ENCODE measurements at regions not wholly inside any gene's neighbourhood (a gene's known extent, or its start where the extent isn't known, plus 50 kb on each side); places are given as distances from the start of the nearest gene placed in this dataset.

- FAIRE-seq (no peak), DNase-seq (ENCODE audit: insufficient read length, low spot score) (no peak)
- TF ChIP-seq TAF1 (IDR thresholded peaks at IDR 0.05; ENCODE audit: low read depth, low read length) (no peak), SPI1 (IDR thresholded peaks at IDR 0.05; ENCODE audit: low read depth, low read length) (no peak), PAX5 (IDR thresholded peaks at IDR 0.05; ENCODE audit: insufficient read depth, low read length, severe bottlenecking) (no peak), POU2F2 (IDR thresholded peaks at IDR 0.05; ENCODE audit: low read depth, low read length) (no peak), POLR2AphosphoS5 (IDR thresholded peaks at IDR 0.05; ENCODE audit: low read depth, low read length) (no peak), POLR2A (IDR thresholded peaks at IDR 0.05; ENCODE audit: low read depth, low read length) (no peak)
Observed at GRCh38 chr1:90564164-90564563, 152.9 kb downstream of the BARHL2 start.

GRCh38 chr1:90562892-90563291 is 154.2 kb downstream of the BARHL2 start:
- DNase-seq (ENCODE audit: insufficient read length, low spot score) (no peak), FAIRE-seq (no peak)
- TF ChIP-seq POLR2A (IDR thresholded peaks at IDR 0.05; ENCODE audit: low read depth, low read length) (no peak), PAX5 (IDR thresholded peaks at IDR 0.05; ENCODE audit: insufficient read depth, low read length, severe bottlenecking) (no peak), POLR2AphosphoS5 (IDR thresholded peaks at IDR 0.05; ENCODE audit: low read depth, low read length) (no peak), POU2F2 (IDR thresholded peaks at IDR 0.05; ENCODE audit: low read depth, low read length) (no peak), TAF1 (IDR thresholded peaks at IDR 0.05; ENCODE audit: low read depth, low read length) (no peak), SPI1 (IDR thresholded peaks at IDR 0.05; ENCODE audit: low read depth, low read length) (no peak)

GRCh38 chr1:90561911-90562310 is 155.2 kb downstream of the BARHL2 start:
- FAIRE-seq (no peak), DNase-seq (ENCODE audit: insufficient read length, low spot score) (no peak)
- TF ChIP-seq TAF1 (IDR thresholded peaks at IDR 0.05; ENCODE audit: low read depth, low read length) (no peak), POU2F2 (IDR thresholded peaks at IDR 0.05; ENCODE audit: low read depth, low read length) (no peak), POLR2A (IDR thresholded peaks at IDR 0.05; ENCODE audit: low read depth, low read length) (no peak), PAX5 (IDR thresholded peaks at IDR 0.05; ENCODE audit: insufficient read depth, low read length, severe bottlenecking) (no peak), SPI1 (IDR thresholded peaks at IDR 0.05; ENCODE audit: low read depth, low read length) (no peak), POLR2AphosphoS5 (IDR thresholded peaks at IDR 0.05; ENCODE audit: low read depth, low read length) (no peak)

- FAIRE-seq (no peak), DNase-seq (ENCODE audit: insufficient read length, low spot score) (no peak)
- no peak for TF ChIP-seq SPI1 (IDR thresholded peaks at IDR 0.05; ENCODE audit: low read depth, low read length)
- no peak for TF ChIP-seq PAX5 (IDR thresholded peaks at IDR 0.05; ENCODE audit: insufficient read depth, low read length, severe bottlenecking)
- TF ChIP-seq POU2F2 (IDR thresholded peaks at IDR 0.05; ENCODE audit: low read depth, low read length), result no peak
- no peak for TF ChIP-seq POLR2AphosphoS5 (IDR thresholded peaks at IDR 0.05; ENCODE audit: low read depth, low read length)
- no peak for TF ChIP-seq TAF1 (IDR thresholded peaks at IDR 0.05; ENCODE audit: low read depth, low read length)
- TF ChIP-seq POLR2A (IDR thresholded peaks at IDR 0.05; ENCODE audit: low read depth, low read length), result no peak
Observed at GRCh38 chr1:90561103-90561783, 155.9 kb downstream of the BARHL2 start.

GRCh38 chr1:90558754-90559378 is 158.2 kb downstream of the BARHL2 start:
- FAIRE-seq (no peak), DNase-seq (ENCODE audit: insufficient read length, low spot score) (no peak)
- TF ChIP-seq SPI1 (IDR thresholded peaks at IDR 0.05; ENCODE audit: low read depth, low read length) (no peak), PAX5 (IDR thresholded peaks at IDR 0.05; ENCODE audit: insufficient read depth, low read length, severe bottlenecking) (no peak), POLR2A (IDR thresholded peaks at IDR 0.05; ENCODE audit: low read depth, low read length) (no peak), POLR2AphosphoS5 (IDR thresholded peaks at IDR 0.05; ENCODE audit: low read depth, low read length) (no peak), POU2F2 (IDR thresholded peaks at IDR 0.05; ENCODE audit: low read depth, low read length) (no peak), TAF1 (IDR thresholded peaks at IDR 0.05; ENCODE audit: low read depth, low read length) (no peak)

- FAIRE-seq (no peak), DNase-seq (ENCODE audit: insufficient read length, low spot score) (no peak)
- TF ChIP-seq POLR2AphosphoS5 (IDR thresholded peaks at IDR 0.05; ENCODE audit: low read depth, low read length), result no peak
- no peak for TF ChIP-seq POLR2A (IDR thresholded peaks at IDR 0.05; ENCODE audit: low read depth, low read length)
- TF ChIP-seq PAX5 (IDR thresholded peaks at IDR 0.05; ENCODE audit: insufficient read depth, low read length, severe bottlenecking), result no peak
- no peak for TF ChIP-seq SPI1 (IDR thresholded peaks at IDR 0.05; ENCODE audit: low read depth, low read length)
- TF ChIP-seq POU2F2 (IDR thresholded peaks at IDR 0.05; ENCODE audit: low read depth, low read length), result no peak
- no peak for TF ChIP-seq TAF1 (IDR thresholded peaks at IDR 0.05; ENCODE audit: low read depth, low read length)
Observed at GRCh38 chr1:90558126-90558525, 159.0 kb downstream of the BARHL2 start.

GRCh38 chr1:90557706-90558105 is 159.4 kb downstream of the BARHL2 start:
- DNase-seq (ENCODE audit: insufficient read length, low spot score) (no peak), FAIRE-seq (no peak)
- no peak for TF ChIP-seq TAF1 (IDR thresholded peaks at IDR 0.05; ENCODE audit: low read depth, low read length)
- no peak for TF ChIP-seq SPI1 (IDR thresholded peaks at IDR 0.05; ENCODE audit: low read depth, low read length)
- TF ChIP-seq POLR2A (IDR thresholded peaks at IDR 0.05; ENCODE audit: low read depth, low read length), result no peak
- TF ChIP-seq POU2F2 (IDR thresholded peaks at IDR 0.05; ENCODE audit: low read depth, low read length), result no peak
- no peak for TF ChIP-seq POLR2AphosphoS5 (IDR thresholded peaks at IDR 0.05; ENCODE audit: low read depth, low read length)
- TF ChIP-seq PAX5 (IDR thresholded peaks at IDR 0.05; ENCODE audit: insufficient read depth, low read length, severe bottlenecking), result no peak

GRCh38 chr1:90550626-90551406 is 166.3 kb downstream of the BARHL2 start:
- DNase-seq (ENCODE audit: insufficient read length, low spot score), result no peak
- FAIRE-seq, result no peak
- TF ChIP-seq SPI1 (IDR thresholded peaks at IDR 0.05; ENCODE audit: low read depth, low read length) (no peak), POLR2AphosphoS5 (IDR thresholded peaks at IDR 0.05; ENCODE audit: low read depth, low read length) (no peak), PAX5 (IDR thresholded peaks at IDR 0.05; ENCODE audit: insufficient read depth, low read length, severe bottlenecking) (no peak), POLR2A (IDR thresholded peaks at IDR 0.05; ENCODE audit: low read depth, low read length) (no peak), TAF1 (IDR thresholded peaks at IDR 0.05; ENCODE audit: low read depth, low read length) (no peak), POU2F2 (IDR thresholded peaks at IDR 0.05; ENCODE audit: low read depth, low read length) (no peak)

- DNase-seq (ENCODE audit: insufficient read length, low spot score) (no peak), FAIRE-seq (no peak)
- TF ChIP-seq POU2F2 (IDR thresholded peaks at IDR 0.05; ENCODE audit: low read depth, low read length) (no peak), POLR2A (IDR thresholded peaks at IDR 0.05; ENCODE audit: low read depth, low read length) (no peak), SPI1 (IDR thresholded peaks at IDR 0.05; ENCODE audit: low read depth, low read length) (no peak), POLR2AphosphoS5 (IDR thresholded peaks at IDR 0.05; ENCODE audit: low read depth, low read length) (no peak), TAF1 (IDR thresholded peaks at IDR 0.05; ENCODE audit: low read depth, low read length) (no peak), PAX5 (IDR thresholded peaks at IDR 0.05; ENCODE audit: insufficient read depth, low read length, severe bottlenecking) (no peak)
Observed at GRCh38 chr1:90544356-90544755, 172.7 kb downstream of the BARHL2 start.
